ENCODE measurements at regions not wholly inside any gene's neighbourhood (a gene's known extent, or its start where the extent isn't known, plus 50 kb on each side); places are given as distances from the start of the nearest gene placed in this dataset.

DNA sequence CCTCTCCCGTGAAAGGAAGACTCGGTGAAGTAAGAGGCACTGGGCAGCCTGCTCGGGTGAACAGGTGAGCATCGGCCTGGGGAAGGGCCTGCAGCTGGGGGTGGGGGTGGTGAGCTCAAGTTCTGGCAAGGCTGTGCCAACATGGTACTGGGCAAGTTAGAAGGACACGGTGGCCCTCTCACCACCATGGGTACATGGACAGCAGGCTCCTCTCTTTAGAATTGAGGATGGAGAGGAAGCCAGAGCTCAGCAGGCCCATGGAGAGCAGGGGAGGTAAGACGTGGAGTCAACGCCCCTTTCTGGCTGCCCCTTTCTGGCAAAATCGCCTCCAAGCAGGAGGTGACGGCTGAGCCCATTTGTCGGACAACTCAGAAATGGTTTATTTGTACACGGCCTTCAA is 135.6 kb downstream of the ANKRD60 start:
- no peaks in the 10 kb centered on the region for H3K27me3 ChIP-seq (ENCODE audit: insufficient read depth, poor library complexity, severe bottlenecking)
- no peak for DNase-seq (ENCODE audit: low read depth in 1 of 2, low spot score in 1 of 2)
- H3K27ac ChIP-seq (replicated peaks) = no peak overlapping the region

DNA sequence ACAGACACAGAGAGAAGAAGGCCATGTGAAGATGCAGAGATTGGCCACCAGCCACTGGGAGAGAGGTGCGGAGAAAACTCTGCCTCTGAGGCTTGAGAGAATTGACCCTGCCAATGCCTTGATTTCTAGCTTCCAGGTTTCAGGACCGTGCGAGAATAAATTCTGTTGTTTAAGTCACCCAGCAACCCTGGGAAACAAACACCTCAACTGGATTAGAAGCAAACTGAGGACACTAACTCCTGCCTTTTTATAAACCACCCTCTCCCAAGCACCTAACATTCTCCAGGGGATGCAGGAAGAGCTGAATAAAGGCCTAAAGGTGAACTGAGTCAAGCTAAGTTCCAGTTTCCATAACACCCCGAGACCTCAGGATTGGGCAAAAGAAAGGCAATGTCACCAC is 136.1 kb downstream of the ANKRD60 start:
- no peak overlapping the region for H3K27ac ChIP-seq (replicated peaks)

More for the DNA sequence above, 135.6 kb downstream of the ANKRD60 start:
- TF ChIP-seq GABPA (IDR thresholded peaks at IDR 0.05; ENCODE audit: low read depth) = no peak
- TF ChIP-seq, protein P1, sequence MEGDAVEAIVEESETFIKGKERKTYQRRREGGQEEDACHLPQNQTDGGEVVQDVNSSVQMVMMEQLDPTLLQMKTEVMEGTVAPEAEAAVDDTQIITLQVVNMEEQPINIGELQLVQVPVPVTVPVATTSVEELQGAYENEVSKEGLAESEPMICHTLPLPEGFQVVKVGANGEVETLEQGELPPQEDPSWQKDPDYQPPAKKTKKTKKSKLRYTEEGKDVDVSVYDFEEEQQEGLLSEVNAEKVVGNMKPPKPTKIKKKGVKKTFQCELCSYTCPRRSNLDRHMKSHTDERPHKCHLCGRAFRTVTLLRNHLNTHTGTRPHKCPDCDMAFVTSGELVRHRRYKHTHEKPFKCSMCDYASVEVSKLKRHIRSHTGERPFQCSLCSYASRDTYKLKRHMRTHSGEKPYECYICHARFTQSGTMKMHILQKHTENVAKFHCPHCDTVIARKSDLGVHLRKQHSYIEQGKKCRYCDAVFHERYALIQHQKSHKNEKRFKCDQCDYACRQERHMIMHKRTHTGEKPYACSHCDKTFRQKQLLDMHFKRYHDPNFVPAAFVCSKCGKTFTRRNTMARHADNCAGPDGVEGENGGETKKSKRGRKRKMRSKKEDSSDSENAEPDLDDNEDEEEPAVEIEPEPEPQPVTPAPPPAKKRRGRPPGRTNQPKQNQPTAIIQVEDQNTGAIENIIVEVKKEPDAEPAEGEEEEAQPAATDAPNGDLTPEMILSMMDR (IDR thresholded peaks at IDR 0.05; ENCODE audit: insufficient read depth, low read length) = no peak
- no peak overlapping the region for H3K4me3 ChIP-seq (replicated peaks; ENCODE audit: insufficient read depth, low read length)

DNA sequence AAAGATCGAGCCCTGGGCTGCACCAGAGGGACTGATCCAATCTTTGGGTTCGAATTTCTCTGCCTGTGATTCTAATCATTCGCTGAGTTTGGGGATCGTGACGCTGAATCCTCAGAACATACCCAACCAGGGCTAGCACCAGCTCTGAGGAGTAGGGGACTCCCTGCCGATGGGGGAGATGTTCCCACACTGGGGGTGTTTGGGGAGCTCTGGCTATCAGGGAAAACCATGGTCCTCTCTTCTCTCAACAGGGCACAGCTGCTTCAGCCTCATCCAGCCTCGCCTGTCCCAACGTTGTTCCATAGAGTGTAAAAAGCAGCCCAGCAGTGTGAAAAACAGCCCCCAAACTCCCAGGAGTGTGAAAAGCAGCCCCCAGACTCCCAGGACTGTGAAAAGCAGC is 136.6 kb downstream of the ANKRD60 start:
- no peak overlapping the region for H3K27ac ChIP-seq (replicated peaks)
- no peak overlapping the region for H3K4me3 ChIP-seq (replicated peaks; ENCODE audit: insufficient read depth, low read length)
- TF ChIP-seq POLR2AphosphoS5 (IDR thresholded peaks at IDR 0.05; ENCODE audit: low read depth) (no peak), GABPA (IDR thresholded peaks at IDR 0.05; ENCODE audit: low read depth) (no peak), SPI1 (IDR thresholded peaks at IDR 0.05; ENCODE audit: borderline replicate concordance, low read depth) (no peak)
- TF ChIP-seq, protein P1 (IDR thresholded peaks at IDR 0.05; ENCODE audit: insufficient read depth, low read length) = no peak
- TF ChIP-seq, protein P2, sequence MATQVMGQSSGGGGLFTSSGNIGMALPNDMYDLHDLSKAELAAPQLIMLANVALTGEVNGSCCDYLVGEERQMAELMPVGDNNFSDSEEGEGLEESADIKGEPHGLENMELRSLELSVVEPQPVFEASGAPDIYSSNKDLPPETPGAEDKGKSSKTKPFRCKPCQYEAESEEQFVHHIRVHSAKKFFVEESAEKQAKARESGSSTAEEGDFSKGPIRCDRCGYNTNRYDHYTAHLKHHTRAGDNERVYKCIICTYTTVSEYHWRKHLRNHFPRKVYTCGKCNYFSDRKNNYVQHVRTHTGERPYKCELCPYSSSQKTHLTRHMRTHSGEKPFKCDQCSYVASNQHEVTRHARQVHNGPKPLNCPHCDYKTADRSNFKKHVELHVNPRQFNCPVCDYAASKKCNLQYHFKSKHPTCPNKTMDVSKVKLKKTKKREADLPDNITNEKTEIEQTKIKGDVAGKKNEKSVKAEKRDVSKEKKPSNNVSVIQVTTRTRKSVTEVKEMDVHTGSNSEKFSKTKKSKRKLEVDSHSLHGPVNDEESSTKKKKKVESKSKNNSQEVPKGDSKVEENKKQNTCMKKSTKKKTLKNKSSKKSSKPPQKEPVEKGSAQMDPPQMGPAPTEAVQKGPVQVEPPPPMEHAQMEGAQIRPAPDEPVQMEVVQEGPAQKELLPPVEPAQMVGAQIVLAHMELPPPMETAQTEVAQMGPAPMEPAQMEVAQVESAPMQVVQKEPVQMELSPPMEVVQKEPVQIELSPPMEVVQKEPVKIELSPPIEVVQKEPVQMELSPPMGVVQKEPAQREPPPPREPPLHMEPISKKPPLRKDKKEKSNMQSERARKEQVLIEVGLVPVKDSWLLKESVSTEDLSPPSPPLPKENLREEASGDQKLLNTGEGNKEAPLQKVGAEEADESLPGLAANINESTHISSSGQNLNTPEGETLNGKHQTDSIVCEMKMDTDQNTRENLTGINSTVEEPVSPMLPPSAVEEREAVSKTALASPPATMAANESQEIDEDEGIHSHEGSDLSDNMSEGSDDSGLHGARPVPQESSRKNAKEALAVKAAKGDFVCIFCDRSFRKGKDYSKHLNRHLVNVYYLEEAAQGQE (IDR thresholded peaks at IDR 0.05; ENCODE audit: insufficient replicate concordance, low read depth) = no peak
- DNase-seq (ENCODE audit: low read depth in 1 of 2, low spot score in 1 of 2) = no peak
- H3K27me3 ChIP-seq (ENCODE audit: insufficient read depth, poor library complexity, severe bottlenecking) = no peaks in the 10 kb centered on the region

More for the DNA sequence above, 136.1 kb downstream of the ANKRD60 start:
- DNase-seq (ENCODE audit: low read depth in 1 of 2, low spot score in 1 of 2) = no peak
- H3K4me3 ChIP-seq (replicated peaks; ENCODE audit: insufficient read depth, low read length) = no peak overlapping the region
- TF ChIP-seq, protein P2 (IDR thresholded peaks at IDR 0.05; ENCODE audit: insufficient replicate concordance, low read depth) = no peak
- TF ChIP-seq GABPA (IDR thresholded peaks at IDR 0.05; ENCODE audit: low read depth) = no peak
- TF ChIP-seq POLR2AphosphoS5 (IDR thresholded peaks at IDR 0.05; ENCODE audit: low read depth) = no peak
- TF ChIP-seq, protein P1 (IDR thresholded peaks at IDR 0.05; ENCODE audit: insufficient read depth, low read length) = no peak
- no peaks in the 10 kb centered on the region for H3K27me3 ChIP-seq (ENCODE audit: insufficient read depth, poor library complexity, severe bottlenecking)

DNA sequence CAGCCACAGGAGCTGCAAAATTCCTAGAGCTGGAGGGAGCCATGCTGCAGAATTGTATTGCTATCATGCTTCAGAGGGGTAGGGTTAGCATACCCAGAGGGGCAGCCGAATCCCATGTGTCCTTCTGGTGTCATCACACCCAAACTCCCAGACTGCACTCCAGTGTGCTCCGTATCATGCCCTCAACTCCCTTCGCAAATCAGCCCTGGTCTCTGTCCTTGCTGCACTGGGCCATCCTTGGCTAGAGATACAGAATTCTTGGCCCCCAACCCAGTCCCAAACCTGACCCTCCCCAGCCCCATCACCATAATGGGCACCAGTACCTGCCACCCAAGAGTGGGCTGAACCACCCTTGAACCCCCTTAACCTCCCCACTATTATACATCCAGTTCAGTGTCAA is 138.3 kb downstream of the ANKRD60 start:
- H3K27ac ChIP-seq (replicated peaks) = no peak overlapping the region
- no peak overlapping the region for H3K4me3 ChIP-seq (replicated peaks; ENCODE audit: insufficient read depth, low read length)
- TF ChIP-seq POLR2AphosphoS5 (IDR thresholded peaks at IDR 0.05; ENCODE audit: low read depth) (no peak), GABPA (IDR thresholded peaks at IDR 0.05; ENCODE audit: low read depth) (no peak), SPI1 (IDR thresholded peaks at IDR 0.05; ENCODE audit: borderline replicate concordance, low read depth) (no peak)
- TF ChIP-seq, protein P1 (IDR thresholded peaks at IDR 0.05; ENCODE audit: insufficient read depth, low read length) = no peak
- TF ChIP-seq, protein P2 (IDR thresholded peaks at IDR 0.05; ENCODE audit: insufficient replicate concordance, low read depth) = no peak
- no peak for DNase-seq (ENCODE audit: low read depth in 1 of 2, low spot score in 1 of 2)
- H3K27me3 ChIP-seq (ENCODE audit: insufficient read depth, poor library complexity, severe bottlenecking) = no peaks in the 10 kb centered on the region
